ENCODE measurements at regions not wholly inside any gene's neighbourhood (a gene's known extent, or its start where the extent isn't known, plus 50 kb on each side); places are given as distances from the start of the nearest gene placed in this dataset.

GRCh38 chr17:52686140-52686539, 527.6 kb upstream of the CA10 start:
- no peaks in the 10 kb centered on the region for H3K9me3 ChIP-seq (ENCODE audit: control insufficient read depth, insufficient read depth, low read depth, low read length)
- H4K20me1 ChIP-seq (ENCODE audit: control insufficient read depth, extremely low read depth, insufficient read depth, low read length) = no peaks in the 10 kb centered on the region
- H3K9ac ChIP-seq (ENCODE audit: insufficient read depth, low read length) = no peak overlapping the region
- no peaks in the 10 kb centered on the region for H3K27me3 ChIP-seq (ENCODE audit: control insufficient read depth, insufficient read depth, low read length)
- H3K4me2 ChIP-seq (ENCODE audit: extremely low read depth, insufficient read depth, low read length) = no peak overlapping the region
- no peaks in the 10 kb centered on the region for H3K79me2 ChIP-seq (ENCODE audit: control insufficient read depth, insufficient read depth, low read length)
- no peaks in the 10 kb centered on the region for H3K36me3 ChIP-seq (ENCODE audit: control insufficient read depth, insufficient read depth, low read length)
- H3K4me3 ChIP-seq (replicated peaks in 1 of 4; ENCODE audit: control extremely low read depth in 1 of 4, insufficient read depth in 1 of 4, low read depth in 3 of 4, low read length in 4 of 4) = no peak overlapping the region
- DNase-seq (ENCODE audit: low read depth in 2 of 2) = no peak
- no peaks in the 10 kb centered on the region for H3K4me1 ChIP-seq (ENCODE audit: control insufficient read depth, extremely low read depth, insufficient read depth, low read length)
- no peak overlapping the region for H3K27ac ChIP-seq (ENCODE audit: insufficient read depth, low read length)
- no peak overlapping the region for H2AFZ ChIP-seq (ENCODE audit: low read length)
- no peak for TF ChIP-seq CTCF (conservative IDR thresholded peaks at IDR 0.05 in 1 of 2, IDR thresholded peaks at IDR 0.05 in 1 of 2; ENCODE audit: low read depth in 1 of 2, low read length in 2 of 2)

- Histone ChIP-seq H3K79me2 (ENCODE audit: control insufficient read depth, insufficient read depth, low read length) (no peaks in the 10 kb centered on the region), H3K4me2 (ENCODE audit: extremely low read depth, insufficient read depth, low read length) (no peak overlapping the region), H3K27ac (ENCODE audit: insufficient read depth, low read length) (no peak overlapping the region), H3K4me3 (replicated peaks in 1 of 4; ENCODE audit: control extremely low read depth in 1 of 4, insufficient read depth in 1 of 4, low read depth in 3 of 4, low read length in 4 of 4) (no peak overlapping the region), H3K4me1 (ENCODE audit: control insufficient read depth, extremely low read depth, insufficient read depth, low read length) (no peaks in the 10 kb centered on the region), H3K9me3 (ENCODE audit: control insufficient read depth, insufficient read depth, low read depth, low read length) (no peaks in the 10 kb centered on the region), H3K27me3 (ENCODE audit: control insufficient read depth, insufficient read depth, low read length) (no peaks in the 10 kb centered on the region), H3K9ac (ENCODE audit: insufficient read depth, low read length) (no peak overlapping the region), H2AFZ (ENCODE audit: low read length) (no peak overlapping the region), H3K36me3 (ENCODE audit: control insufficient read depth, insufficient read depth, low read length) (no peaks in the 10 kb centered on the region), H4K20me1 (ENCODE audit: control insufficient read depth, extremely low read depth, insufficient read depth, low read length) (no peaks in the 10 kb centered on the region)
- DNase-seq (ENCODE audit: low read depth in 2 of 2) = no peak
- TF ChIP-seq CTCF (conservative IDR thresholded peaks at IDR 0.05 in 1 of 2, IDR thresholded peaks at IDR 0.05 in 1 of 2; ENCODE audit: low read depth in 1 of 2, low read length in 2 of 2) (no peak), EZH2 (IDR thresholded peaks at IDR 0.05; ENCODE audit: low read length, missing control alignments) (no peak)
Measured at GRCh38 chr17:52681480-52681879, 523.0 kb upstream of the CA10 start.

GRCh38 chr17:52678211-52678610, 519.7 kb upstream of the CA10 start:
- H3K79me2 ChIP-seq (ENCODE audit: control insufficient read depth, insufficient read depth, low read length) = no peaks in the 10 kb centered on the region
- no peaks in the 10 kb centered on the region for H3K27me3 ChIP-seq (ENCODE audit: control insufficient read depth, insufficient read depth, low read length)
- H3K36me3 ChIP-seq (ENCODE audit: control insufficient read depth, insufficient read depth, low read length) = no peaks in the 10 kb centered on the region
- no peak for DNase-seq (ENCODE audit: low read depth in 2 of 2)
- no peak overlapping the region for H2AFZ ChIP-seq (ENCODE audit: low read length)
- H3K27ac ChIP-seq (ENCODE audit: insufficient read depth, low read length) = no peak overlapping the region
- H4K20me1 ChIP-seq (ENCODE audit: control insufficient read depth, extremely low read depth, insufficient read depth, low read length) = no peaks in the 10 kb centered on the region
- no peak overlapping the region for H3K9ac ChIP-seq (ENCODE audit: insufficient read depth, low read length)
- H3K4me2 ChIP-seq (ENCODE audit: extremely low read depth, insufficient read depth, low read length) = no peak overlapping the region
- TF ChIP-seq EZH2 (IDR thresholded peaks at IDR 0.05; ENCODE audit: low read length, missing control alignments) = no peak
- no peak for TF ChIP-seq CTCF (conservative IDR thresholded peaks at IDR 0.05 in 1 of 2, IDR thresholded peaks at IDR 0.05 in 1 of 2; ENCODE audit: low read depth in 1 of 2, low read length in 2 of 2)
- no peaks in the 10 kb centered on the region for H3K4me1 ChIP-seq (ENCODE audit: control insufficient read depth, extremely low read depth, insufficient read depth, low read length)
- H3K9me3 ChIP-seq (ENCODE audit: control insufficient read depth, insufficient read depth, low read depth, low read length) = no peaks in the 10 kb centered on the region
- H3K4me3 ChIP-seq (replicated peaks in 1 of 4; ENCODE audit: control extremely low read depth in 1 of 4, insufficient read depth in 1 of 4, low read depth in 3 of 4, low read length in 4 of 4) = no peak overlapping the region
